GM19238 (cell line): ENCODE measurements at regions not wholly inside any gene's neighbourhood (a gene's known extent, or its start where the extent isn't known, plus 50 kb on each side); places are given as distances from the start of the nearest gene placed in this dataset.
"Not testable (repeated sequence)": the region's sequence is repeated elsewhere in the genome, so short reads cannot be mapped to it uniquely, and the experiment has no call there.

Experiments
- DNase-seq: peaks from one replicate; pipeline ENCODE4 v3.0.0; 2011; ENCODE audit warnings: low spot score; ENCODE audit not compliant: insufficient read length

DNA sequence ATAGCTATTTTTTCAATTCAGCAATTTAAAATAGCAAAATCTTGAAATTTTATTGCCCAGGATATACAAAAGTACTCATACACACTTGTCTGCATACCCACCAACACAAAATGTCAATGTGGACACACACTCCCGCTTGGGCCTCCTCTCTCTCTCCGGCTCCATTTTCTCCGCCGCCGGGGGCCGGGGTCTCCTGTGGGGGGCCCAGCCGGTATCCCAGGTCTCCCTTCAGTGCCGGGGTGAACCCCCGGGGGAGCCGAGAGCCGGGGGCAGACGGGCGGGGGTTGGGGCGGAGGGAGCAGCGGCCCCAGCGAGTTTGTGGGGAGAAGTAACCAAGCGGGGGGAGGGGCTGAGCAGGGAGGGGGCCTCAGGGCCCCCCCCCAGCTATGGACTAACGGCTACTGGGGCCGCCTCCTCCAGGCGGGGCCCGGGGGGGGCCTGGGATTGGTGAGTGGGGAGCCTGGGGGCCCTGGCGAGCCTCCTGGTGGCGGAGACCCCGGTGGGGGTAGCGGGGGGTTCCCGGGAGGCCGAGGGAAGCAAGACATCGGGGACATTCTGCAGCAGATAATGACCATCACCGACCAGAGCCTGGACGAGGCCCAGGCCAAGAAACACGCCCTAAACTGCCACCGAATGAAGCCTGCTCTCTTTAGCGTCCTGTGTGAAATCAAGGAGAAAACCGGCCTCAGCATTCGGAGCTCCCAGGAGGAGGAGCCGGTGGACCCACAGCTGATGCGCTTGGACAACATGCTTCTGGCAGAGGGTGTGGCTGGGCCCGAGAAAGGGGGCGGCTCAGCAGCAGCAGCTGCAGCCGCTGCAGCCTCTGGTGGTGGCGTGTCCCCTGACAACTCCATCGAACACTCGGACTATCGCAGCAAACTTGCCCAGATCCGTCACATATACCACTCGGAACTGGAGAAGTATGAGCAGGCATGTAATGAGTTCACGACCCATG is 56.6 kb downstream of the CHST2 start:
- DNase-seq, result not testable (repeated sequence)

DNA sequence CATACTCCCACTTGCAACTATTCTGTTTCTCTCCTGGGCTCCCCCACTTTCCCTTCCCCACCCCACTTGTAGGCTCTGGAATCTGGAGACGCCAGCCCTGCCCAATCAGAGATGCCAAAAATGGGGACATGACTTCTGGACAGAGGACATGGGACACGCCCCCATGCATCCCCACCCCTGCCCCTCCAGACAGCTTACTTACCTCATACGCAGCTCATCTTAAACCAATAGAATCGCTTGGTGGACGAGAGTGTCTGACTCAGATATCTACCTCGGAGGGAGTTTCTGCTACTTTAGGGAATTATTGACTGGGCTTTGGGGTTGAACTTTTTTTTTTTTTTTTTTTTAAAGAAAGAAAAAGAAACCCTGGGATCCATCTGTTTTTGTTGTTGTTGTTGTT is 58.4 kb downstream of the CHST2 start:
- not testable (repeated sequence) for DNase-seq

DNA sequence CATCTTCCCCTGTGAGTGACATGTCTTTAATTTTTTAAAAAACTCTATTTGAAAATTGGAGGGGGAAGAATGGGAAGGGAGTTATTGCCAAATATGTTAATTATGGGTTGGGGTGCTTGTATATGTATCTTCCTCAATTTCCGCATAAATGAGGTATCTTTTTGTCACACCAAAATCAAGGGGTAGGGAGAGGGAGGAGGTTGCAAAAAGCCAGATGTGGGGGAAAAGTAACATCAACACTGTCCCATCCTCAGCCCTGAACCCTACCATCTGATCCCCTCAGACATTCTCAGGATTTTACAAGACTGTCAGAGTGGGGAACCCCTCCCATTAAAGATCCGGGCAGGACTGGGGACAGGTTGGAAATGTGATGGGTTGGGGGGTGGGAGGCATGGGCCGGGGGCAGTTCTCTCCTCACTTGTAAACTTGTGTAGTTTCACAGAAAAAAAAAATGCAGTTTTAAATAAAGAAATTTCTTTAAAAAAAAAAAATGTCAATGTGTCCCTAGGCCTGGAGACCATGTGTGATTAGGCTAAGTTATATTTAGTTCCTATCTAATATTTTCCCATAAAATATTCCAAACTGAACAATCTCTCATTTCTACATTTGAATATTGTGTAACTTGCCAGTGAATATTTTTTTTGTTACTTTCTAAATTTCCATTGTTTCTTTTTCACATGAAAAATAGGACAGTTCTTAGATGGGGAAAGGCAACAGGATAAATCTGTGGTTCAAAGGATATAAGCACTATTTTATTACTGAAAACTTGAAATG is 59.4 kb downstream of the CHST2 start:
- DNase-seq, result not testable (repeated sequence)

DNA sequence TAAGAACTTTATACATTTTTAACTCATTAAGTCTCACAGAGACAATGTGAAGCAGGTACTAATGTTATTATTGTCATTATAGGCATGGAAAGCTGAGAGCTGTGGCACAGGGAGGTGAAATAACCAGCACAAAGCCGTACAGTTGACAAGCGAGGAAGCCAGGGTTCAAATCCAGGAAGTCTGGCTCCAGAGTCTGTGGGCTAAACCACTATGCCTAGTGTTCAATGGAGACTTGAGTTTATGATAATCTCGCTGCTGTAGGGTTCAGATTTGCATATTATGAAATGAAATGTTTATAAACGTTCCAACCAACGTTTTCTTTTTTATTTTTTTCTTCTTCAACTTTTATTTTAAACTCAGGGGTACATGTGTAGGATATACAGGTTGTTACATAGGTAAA is 60.0 kb downstream of the CHST2 start:
- DNase-seq, result no peak

DNA sequence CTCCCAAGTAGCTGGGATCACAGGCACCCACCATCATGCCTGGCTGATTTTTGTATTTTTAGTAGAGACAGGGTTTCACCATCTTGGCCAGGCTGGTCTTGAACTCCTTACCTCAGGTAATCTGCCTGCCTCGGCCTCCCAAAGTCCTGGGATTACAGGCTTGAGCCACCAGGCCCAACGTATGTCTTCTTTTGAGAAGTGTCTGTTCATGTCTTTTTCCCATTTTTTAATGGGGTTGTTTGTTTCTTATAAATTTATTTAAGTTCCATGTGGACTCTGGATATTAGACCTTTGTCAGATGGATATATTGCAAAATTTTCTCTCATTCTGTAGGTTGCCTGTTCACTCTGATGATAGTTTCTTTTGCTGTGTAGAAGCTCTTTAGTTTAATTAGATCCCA is 61.3 kb downstream of the CHST2 start:
- DNase-seq, result not testable (repeated sequence)

DNA sequence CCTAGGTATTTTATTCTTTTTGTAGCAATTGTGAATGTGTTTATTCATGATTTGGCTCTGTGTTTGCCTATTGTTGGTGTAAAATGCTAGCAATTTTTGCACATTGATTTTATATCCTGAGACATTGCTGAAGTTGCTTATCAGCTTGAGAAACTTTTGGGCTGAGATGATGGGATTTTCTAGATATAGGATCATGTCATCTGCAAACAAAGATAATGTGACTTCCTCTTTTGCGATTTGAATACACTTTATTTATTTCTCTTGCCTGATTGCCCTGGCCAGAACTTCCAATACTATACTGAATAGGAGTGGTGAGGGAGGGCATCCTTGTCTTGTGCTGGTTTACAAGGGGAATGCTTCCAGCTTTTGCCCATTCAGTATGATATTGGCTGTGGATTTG is 62.4 kb downstream of the CHST2 start:
- DNase-seq, result not testable (repeated sequence)

DNA sequence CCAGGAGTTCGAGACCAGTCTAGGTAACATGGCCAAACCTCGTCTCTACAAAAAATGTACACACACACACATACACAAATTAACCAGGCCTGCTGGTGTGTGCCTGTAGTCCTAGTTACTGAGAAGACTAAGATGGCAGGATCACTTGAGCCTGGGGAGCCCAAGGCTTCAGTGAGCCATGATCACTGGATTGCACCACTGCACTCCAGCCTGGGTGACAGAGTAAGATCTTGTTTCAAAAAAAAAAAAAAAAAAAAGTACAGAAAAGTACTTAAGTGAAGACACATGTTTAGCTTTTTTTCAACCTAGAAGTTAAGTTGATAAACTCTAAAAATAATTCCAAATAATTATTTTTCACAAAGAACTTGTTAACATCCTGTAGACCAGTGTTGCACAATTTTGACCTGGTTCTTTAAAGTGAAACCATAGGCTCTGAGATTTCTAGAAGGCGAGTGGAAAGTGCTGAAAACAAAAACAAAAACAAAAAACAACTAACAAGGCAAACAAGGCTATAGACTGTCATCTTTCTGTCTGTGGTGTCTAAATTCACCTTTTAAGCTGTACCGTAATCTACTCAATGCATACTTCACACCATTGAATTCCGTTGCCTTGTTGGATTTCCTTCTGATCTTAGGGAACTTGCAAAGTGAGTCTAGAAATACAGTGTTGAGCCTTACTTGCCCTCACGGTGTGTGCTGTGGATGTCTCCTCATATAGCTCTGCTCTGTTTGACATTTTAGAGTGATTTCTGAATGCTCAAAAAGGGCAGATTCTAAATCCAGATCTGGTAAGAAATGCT is 63.5 kb downstream of the CHST2 start:
- DNase-seq, result no peak

DNA sequence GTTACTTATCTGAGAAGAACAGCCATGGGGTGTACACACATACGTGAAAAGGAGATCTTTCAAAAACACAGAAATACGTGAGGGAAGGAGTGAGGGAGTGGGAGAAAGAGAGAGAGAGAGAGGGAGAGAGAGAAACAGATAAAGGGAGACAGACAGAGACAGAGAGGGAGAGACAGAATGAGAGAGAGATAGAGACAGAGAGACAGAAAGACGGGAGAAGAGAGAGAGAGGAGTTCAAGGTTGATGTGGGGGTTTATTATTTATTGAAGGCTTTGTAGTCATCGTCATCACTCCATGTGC is 64.0 kb downstream of the CHST2 start:
- DNase-seq, result no peak

DNA sequence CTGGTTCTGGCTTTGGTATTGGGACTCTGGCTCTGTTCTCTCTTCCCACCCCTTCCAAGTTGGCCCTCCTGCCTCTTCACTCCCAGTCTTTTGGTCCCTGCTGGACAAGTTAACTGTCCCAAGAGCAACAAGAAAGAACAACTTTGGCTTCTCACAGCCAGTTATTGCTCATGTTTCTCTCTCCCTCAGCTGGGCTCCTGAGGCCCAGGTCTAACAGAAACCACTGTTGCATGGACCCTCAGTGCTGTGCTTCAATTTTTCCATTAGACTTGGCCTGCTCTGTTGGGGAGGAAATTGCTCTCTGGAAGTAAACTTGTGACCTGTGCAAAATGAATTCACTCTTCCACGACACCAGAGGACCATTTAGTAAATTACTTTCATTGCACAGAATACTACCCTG is 64.5 kb downstream of the CHST2 start:
- DNase-seq, result no peak

DNA sequence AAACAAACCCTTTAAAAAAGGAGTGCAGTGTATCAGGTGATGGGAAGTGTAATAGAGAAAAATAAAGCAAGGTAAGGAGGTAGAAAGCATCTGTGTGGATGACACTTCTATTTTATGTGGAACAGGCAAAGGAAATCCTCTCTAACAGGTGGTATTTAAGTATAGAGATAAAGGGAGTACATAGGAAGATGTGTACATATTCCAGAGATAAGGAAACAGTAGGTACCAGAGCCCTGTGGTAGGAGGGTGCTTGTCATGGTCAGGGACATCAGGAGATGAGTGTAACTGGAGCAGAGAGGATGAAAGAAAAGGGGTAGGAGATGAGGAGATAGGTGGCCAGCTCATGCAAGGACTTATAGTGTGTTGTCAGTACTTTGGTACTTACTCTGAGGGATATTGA is 65.8 kb downstream of the CHST2 start:
- no peak for DNase-seq

DNA sequence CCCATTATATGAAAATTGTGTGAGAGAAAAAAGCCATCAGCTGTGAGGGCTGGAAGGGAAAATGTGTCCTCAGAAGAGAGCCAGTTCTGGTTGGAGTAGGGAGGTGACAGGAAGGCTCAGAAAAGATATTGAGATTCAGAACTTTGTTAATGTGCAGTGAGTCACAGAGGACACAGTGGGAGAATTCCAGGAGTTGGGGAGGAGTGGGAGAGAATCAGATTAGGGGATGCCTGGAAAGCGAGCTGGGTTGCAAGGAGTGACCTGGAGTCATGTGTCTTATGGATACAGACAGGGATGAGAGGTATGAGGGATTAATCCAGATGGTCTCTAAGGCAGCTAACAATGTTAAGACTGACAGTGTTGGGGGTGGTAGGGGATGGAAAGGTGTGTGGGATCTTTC is 67.5 kb downstream of the CHST2 start:
- DNase-seq, result no peak

DNA sequence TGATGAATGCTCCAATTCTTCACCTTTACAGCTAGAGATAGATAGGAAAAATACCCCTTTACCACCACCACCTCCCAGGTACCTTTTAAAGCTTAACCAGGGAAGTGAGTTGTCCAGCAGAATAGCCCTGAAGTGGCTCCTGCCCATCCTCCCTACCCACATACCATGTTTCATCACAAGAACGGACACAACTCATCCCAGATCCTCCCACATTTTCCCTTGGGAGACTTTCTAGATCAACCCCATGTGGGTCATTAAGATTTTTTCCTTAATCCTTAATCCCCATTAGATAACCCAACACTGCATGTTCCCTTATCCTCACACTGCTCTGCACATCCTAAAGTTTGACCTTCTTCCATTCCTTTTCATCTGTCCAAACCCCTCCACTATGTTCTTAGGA is 69.3 kb downstream of the CHST2 start:
- DNase-seq, result no peak

DNA sequence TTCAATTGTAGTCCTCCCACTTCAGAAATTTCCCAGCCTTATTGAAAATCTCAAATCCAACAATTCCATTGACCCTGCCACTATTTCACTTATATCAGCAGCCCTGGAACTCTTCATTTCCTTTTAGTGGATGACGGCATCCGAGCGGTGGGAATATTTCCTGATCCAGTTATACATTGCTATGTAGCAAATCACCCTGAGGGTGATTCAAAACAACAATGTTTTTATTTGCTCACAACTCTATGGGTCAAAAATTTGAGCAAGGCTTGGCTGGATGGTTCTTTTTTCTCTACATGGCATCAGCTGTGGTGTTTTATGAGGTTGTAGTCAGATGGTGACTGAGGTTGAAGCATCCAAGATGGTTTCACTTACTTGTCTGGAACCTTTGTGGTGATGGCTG is 70.5 kb downstream of the CHST2 start:
- no peak for DNase-seq

DNA sequence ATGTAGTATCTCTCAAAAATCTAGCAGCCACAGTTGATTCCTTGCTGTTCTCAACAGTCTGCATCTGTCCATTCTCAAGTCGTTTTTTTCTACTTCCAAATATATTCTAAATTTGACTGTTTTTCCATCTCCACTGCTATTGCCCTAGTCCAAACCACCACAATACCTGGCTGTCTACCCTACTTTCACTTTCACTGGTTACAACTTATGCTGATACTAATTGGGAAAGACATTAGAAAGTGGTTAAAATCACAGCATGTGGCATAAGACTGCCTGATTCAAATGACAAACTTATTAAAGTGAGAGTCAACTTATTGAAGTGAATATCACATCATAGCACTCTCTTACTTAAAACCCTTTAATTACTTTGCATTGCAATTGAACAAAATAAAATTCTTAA is 72.6 kb downstream of the CHST2 start:
- DNase-seq, result no peak

DNA sequence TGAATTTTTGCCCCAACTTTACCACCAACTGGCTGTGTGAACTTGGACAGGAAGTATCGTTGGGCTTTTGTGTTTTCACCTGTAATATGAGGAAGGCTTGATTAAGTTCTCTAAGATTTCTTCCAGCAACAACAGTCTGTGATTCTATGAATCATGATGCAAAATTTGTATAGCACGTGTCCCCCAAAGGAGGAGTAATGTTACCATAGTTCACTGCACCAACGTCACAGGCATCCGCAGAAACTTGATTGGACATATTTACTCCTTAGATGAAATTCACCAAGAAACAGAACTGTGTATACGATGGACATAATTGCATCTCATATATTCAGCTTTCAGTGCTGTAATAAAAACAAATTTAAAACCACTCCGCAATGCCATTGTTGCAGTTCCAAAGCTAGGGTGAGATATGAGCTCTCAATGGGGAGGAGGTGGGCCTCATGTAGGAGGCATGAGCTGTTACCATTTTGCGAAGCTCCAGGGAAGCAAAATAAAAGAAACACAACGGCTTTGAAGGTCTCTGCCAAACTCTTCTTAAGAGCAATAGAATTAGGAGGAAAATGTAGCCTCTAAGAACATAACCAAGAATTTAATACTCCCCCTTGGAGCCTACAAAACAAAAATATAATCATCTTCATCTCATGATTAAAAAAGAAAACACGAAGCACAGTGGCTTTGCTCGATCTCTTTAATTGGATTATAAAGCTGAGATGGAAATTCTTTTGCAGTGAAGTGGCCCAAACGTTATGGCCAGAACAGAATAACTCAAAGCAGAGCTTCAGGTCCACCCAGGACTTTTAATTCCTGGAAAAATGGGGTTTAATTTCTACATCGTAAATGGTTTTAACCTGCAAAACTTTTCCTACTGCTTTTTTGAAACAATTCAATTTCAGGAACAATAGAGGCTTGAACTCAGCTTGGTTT is 80.7 kb downstream of the CHST2 start:
- DNase-seq, result no peak

DNA sequence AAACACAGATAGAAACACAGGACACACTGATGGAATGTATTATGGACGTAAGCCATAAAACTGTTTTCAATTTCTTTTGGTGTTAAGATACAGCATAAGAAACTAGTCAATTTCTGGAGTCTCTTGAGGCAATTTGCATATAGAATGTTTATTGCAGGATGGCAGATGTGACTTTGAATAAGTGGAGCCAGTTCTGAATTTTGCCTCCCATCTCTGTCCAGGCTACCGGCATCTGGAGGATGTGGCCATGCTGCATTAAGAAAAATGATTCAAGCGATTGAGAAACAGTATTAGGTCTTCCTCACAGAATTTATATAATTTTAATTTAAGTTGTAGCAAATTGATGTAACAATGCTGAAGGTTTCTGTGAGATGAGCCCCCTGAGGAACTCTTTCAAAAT is 81.5 kb downstream of the CHST2 start:
- no peak for DNase-seq

DNA sequence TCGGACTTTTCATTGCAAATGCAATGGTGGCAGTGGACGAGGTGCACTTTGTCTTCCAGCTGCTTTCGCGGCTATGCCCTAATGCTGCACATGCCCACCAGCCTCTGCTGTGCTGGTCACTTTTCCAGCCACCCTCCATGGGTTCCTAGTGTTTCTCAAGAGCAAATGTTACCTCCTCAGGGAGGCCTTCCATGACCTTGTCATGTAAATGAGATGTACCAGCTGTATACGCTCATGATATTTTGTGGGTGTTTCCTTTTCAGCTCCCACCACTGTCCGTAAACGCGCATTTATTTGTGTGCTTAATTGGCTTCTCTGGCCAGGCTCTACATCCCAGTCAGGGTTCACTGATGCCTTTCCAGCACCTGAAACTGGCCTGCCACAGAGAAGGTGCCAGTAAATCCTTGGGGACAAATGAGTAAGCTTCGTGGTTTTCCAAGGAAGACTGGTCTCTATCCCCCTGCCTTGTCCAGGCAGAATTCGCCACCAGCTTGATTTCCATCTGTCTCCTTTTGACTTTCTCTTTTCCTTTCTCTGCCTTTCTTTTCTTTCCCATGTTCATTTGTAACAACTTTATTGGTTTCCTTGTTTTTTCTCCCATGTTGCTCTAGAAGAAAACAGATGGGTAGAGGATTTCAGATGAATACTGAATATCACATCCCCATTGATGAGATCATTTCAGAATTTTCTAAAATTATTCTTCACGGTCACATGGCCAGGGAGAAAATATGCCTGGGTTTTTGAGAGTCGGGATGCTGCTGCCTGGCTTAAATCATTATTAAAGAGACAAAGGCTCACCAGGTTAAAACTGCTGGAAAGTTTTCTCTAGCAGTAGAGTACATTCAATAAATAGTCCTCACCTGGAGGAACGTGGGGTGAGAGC is 82.5 kb downstream of the CHST2 start:
- DNase-seq, result no peak

DNA sequence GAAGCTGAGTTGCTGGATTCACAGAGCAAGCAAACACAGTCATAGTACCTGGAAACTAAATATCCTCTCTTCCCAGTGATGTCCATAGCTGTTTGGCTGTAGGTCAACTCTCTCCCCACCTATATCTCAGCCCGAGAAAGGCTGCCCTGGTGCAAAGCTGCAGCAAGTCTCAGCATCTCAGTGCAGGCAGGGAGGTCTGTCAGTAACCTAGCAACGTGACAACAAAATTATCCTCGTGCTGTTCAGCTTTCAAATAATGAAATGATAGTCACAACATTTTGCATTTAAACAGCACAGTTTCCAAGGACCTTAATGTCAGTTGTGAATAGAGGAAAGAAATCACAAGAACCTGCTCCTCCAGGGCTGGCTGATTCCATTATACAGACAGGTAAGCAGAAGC is 83.6 kb downstream of the CHST2 start:
- DNase-seq, result no peak

DNA sequence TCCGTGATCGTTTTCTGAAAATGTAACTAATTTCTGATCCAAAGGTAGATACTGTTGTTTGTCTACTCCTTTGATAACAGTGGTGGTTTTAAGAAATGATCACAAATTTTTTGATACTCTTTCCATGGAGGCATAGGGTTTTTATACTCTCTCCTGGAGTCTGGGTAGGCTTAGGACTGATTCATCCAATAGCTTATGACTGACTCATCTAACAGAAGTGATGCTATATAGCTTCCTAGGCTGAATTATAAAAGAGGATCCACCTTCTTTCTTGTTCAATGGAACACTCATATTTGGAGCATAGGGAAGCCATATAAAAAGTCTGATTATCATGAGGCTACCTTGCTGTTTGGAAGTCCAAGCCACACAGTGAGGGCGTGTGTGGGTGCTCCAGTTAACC is 84.3 kb downstream of the CHST2 start:
- no peak for DNase-seq

DNA sequence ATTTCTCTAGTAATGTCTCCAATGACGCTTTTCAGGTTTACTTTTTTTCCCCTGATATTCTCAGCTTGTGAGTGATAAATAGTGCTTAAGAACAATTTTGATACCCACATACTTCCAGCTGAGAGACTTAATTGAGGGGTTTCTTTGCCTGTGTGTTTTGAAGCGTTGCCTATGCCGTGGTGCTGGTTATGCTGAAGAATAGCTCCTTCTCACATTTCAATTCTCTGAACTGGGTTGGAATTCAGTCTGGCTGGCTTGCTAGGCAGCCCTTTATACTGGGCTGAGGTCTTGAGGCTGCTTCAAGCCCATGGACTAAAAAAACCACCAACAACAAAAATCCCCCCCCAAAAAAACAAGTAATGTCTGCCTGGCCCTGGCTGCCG is 87.4 kb downstream of the CHST2 start:
- no peak for DNase-seq
